Activated T-helper 17 cell treated with anti-CD3 and anti-CD28 coated beads, Interleukin-2, amount 50 U/mL, for 72 hours (primary cell): ENCODE measurements at regions not wholly inside any gene's neighbourhood (a gene's known extent, or its start where the extent isn't known, plus 50 kb on each side); places are given as distances from the start of the nearest gene placed in this dataset.

ENCODE experiments used
- ATAC-seq: fragments of 150-1000 bp; cut with Tn5 transposase; replicated peaks from 2 replicates; pipeline ENCODE4 v1.10.0; 2021; ENCODE audit warnings: mild to moderate bottlenecking, moderate library complexity
- H3K27ac Mint-ChIP-seq: one replicate; pipeline ENCODE4 v1.8.0; 2022; ENCODE audit warnings: mixed read lengths
- H3K27me3 Mint-ChIP-seq: one replicate; pipeline ENCODE4 v1.8.0; 2022; ENCODE audit warnings: mixed read lengths
- H3K36me3 Mint-ChIP-seq: one replicate; pipeline ENCODE4 v1.8.0; 2022; ENCODE audit warnings: low read depth, mild to moderate bottlenecking, mixed read lengths
- H3K4me1 Mint-ChIP-seq: one replicate; pipeline ENCODE4 v1.8.0; 2022; ENCODE audit warnings: mixed read lengths
- H3K4me3 Mint-ChIP-seq: one replicate; pipeline ENCODE4 v1.8.0; 2022; ENCODE audit warnings: mild to moderate bottlenecking, mixed read lengths
- H3K9me3 Mint-ChIP-seq: one replicate; pipeline ENCODE4 v1.8.0; 2022; ENCODE audit warnings: mixed read lengths

DNA sequence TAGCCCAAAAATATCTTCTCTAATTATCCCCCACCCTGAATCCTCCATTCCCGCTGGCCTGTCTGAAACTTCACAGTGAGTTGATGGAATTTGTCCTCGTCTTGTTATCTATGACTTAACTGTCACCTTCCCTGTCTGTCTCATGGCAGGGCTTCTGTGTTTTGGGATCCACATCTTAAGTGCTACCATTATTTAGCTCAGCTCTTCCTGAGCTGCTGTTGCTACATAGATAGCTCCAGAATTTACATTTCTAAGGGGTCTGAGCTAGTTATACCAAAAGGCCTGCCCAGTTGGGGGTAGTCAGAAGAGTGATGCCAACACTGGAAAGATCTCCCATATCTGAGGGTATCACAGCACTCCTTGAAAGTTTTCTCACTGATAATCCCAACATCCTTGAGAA, 57.0 kb upstream of the CDKN3 start:
- Mint-ChIP-seq H3K4me3 (no peak overlapping the region), H3K27ac (no peak overlapping the region), H3K4me1 (no peaks in the 10 kb centered on the region), H3K27me3 (peaks cover 8% of the 10 kb centered on the region), H3K36me3 (no peaks in the 10 kb centered on the region), H3K9me3 (no peaks in the 10 kb centered on the region)
- ATAC-seq, result no peak

DNA sequence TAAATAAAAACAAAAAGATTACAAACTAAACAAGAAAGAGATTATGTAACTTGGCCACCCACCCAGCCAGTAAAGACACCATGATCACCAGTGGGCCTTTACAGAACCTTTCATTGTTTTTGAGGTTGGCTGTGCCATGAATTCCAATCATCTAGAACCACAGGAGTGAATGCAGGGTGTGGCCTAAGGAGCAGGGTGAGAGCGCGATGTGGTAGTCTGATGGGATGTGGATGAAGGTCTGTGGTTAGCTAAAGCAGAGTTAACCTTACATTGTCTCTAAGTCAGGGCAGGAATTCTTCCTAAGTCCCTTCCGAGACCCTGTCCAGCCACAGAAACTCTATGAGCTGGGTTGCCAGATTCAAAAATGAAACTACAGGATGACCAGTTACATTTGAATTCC, 54.0 kb upstream of the CDKN3 start:
- Mint-ChIP-seq H3K36me3 (no peaks in the 10 kb centered on the region), H3K4me1 (peaks cover under 1% of the 10 kb centered on the region), H3K27ac (no peak overlapping the region), H3K27me3 (peaks cover 8% of the 10 kb centered on the region), H3K9me3 (no peaks in the 10 kb centered on the region), H3K4me3 (no peak overlapping the region)
- ATAC-seq, result no peak

GRCh38 chr14:54343272-54344121, 53.3 kb upstream of the CDKN3 start:
- no peak for ATAC-seq
- Mint-ChIP-seq H3K27me3 (peaks cover 6% of the 10 kb centered on the region), H3K9me3 (no peaks in the 10 kb centered on the region), H3K27ac (no peak overlapping the region), H3K4me3 (no peak overlapping the region), H3K36me3 (no peaks in the 10 kb centered on the region), H3K4me1 (peaks cover 4% of the 10 kb centered on the region)

DNA sequence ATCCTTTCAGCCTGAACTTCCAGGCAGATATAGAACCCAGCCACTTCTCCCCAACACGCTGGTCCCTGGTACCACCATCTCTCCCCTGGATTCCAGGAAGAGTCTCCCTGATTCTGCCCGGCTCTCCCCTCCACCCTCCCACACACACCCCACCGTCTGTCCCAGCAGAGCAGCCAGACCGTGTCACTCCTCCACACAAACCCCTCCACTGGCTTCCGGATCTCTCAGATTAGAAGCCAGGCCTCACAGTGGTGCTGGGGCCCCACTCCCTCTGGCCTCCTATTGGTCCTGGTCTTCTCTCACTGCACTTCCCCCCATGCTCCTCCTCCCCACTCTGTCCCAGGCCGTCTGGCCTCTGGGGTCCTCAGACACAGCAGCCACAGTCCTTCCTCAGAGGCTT, 52.4 kb upstream of the CDKN3 start:
- Mint-ChIP-seq H3K4me3 (no peak overlapping the region), H3K36me3 (no peaks in the 10 kb centered on the region), H3K4me1 (peaks cover 4% of the 10 kb centered on the region), H3K27ac (no peak overlapping the region), H3K9me3 (no peaks in the 10 kb centered on the region), H3K27me3 (peaks cover 3% of the 10 kb centered on the region)
- no peak for ATAC-seq

DNA sequence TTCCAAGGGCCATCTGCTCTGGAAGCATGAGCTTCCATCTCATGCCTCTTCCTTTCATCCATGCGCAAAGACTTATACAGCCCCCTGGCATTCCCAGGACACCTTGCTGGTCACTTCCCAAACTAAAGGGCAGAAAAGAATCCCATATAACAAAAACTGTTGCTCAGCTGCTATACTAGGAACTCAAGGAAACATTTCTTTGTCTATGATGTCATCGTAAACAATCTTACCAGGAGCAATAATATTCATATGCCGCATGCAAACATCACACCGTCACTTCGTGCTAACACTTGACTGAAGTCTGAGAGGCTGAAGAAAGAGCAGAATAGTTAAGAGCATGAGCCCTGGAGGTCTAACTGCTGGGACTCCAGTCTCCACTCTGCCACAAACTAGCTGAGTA, 50.5 kb upstream of the CDKN3 start:
- no peak overlapping the region for H3K27ac Mint-ChIP-seq
- H3K4me3 Mint-ChIP-seq, result no peak overlapping the region
- H3K9me3 Mint-ChIP-seq, result no peaks in the 10 kb centered on the region
- H3K27me3 Mint-ChIP-seq, result peaks cover 11% of the 10 kb centered on the region
- no peak for ATAC-seq
- no peaks in the 10 kb centered on the region for H3K36me3 Mint-ChIP-seq
- H3K4me1 Mint-ChIP-seq, result peaks cover 4% of the 10 kb centered on the region
